ENCODE measurements at regions not wholly inside any gene's neighbourhood (a gene's known extent, or its start where the extent isn't known, plus 50 kb on each side); places are given as distances from the start of the nearest gene placed in this dataset.

GRCh38 chr20:22796469-22797077, 212.2 kb upstream of the FOXA2 start:
- H3K36me3 ChIP-seq = no peaks in the 10 kb centered on the region
- no peak overlapping the region for H3K4me3 ChIP-seq
- no peaks in the 10 kb centered on the region for H3K9me3 ChIP-seq
- H3K27me3 ChIP-seq = no peaks in the 10 kb centered on the region
- no peak for DNase-seq

GRCh38 chr20:22797103-22797502, 212.7 kb upstream of the FOXA2 start:
- no peak for DNase-seq
- no peak overlapping the region for H3K4me3 ChIP-seq

GRCh38 chr20:22799687-22800086, 215.3 kb upstream of the FOXA2 start:
- Histone ChIP-seq H3K27me3 (no peaks in the 10 kb centered on the region), H3K9me3 (no peaks in the 10 kb centered on the region), H3K36me3 (no peaks in the 10 kb centered on the region), H3K4me3 (no peak overlapping the region)
- DNase-seq = no peak

More at GRCh38 chr20:22797103-22797502, 212.7 kb upstream of the FOXA2 start:
- Histone ChIP-seq H3K9me3 (no peaks in the 10 kb centered on the region), H3K36me3 (no peaks in the 10 kb centered on the region), H3K27me3 (no peaks in the 10 kb centered on the region)

GRCh38 chr20:22800129-22800528, 215.8 kb upstream of the FOXA2 start:
- Histone ChIP-seq H3K36me3 (no peaks in the 10 kb centered on the region), H3K9me3 (no peaks in the 10 kb centered on the region), H3K27me3 (no peaks in the 10 kb centered on the region), H3K4me3 (no peak overlapping the region)
- DNase-seq = no peak

GRCh38 chr20:22801528-22801927, 217.2 kb upstream of the FOXA2 start:
- Histone ChIP-seq H3K36me3 (no peaks in the 10 kb centered on the region), H3K4me3 (no peak overlapping the region), H3K27me3 (no peaks in the 10 kb centered on the region), H3K9me3 (no peaks in the 10 kb centered on the region)
- DNase-seq = no peak

- H3K9me3 ChIP-seq = no peaks in the 10 kb centered on the region
- H3K4me3 ChIP-seq = no peak overlapping the region
- no peak for DNase-seq
- H3K27me3 ChIP-seq = no peaks in the 10 kb centered on the region
- no peaks in the 10 kb centered on the region for H3K36me3 ChIP-seq
Observed at GRCh38 chr20:22802296-22802695, 217.9 kb upstream of the FOXA2 start.

GRCh38 chr20:22805219-22805618, 220.8 kb upstream of the FOXA2 start:
- Histone ChIP-seq H3K36me3 (no peaks in the 10 kb centered on the region), H3K4me3 (no peak overlapping the region), H3K27me3 (no peaks in the 10 kb centered on the region), H3K9me3 (no peaks in the 10 kb centered on the region)
- peak; percentile 34 for DNase-seq

- Histone ChIP-seq H3K4me3 (no peak overlapping the region), H3K36me3 (no peaks in the 10 kb centered on the region), H3K27me3 (no peaks in the 10 kb centered on the region), H3K9me3 (no peaks in the 10 kb centered on the region)
- no peak for DNase-seq
Observed at GRCh38 chr20:22805996-22806395, 221.6 kb upstream of the FOXA2 start.

- no peak for DNase-seq
- no peaks in the 10 kb centered on the region for H3K27me3 ChIP-seq
- H3K4me3 ChIP-seq = no peak overlapping the region
- H3K9me3 ChIP-seq = no peaks in the 10 kb centered on the region
- no peaks in the 10 kb centered on the region for H3K36me3 ChIP-seq
Observed at GRCh38 chr20:22807045-22807444, 222.7 kb upstream of the FOXA2 start.

GRCh38 chr20:22807646-22808244, 223.4 kb upstream of the FOXA2 start:
- no peaks in the 10 kb centered on the region for H3K27me3 ChIP-seq
- DNase-seq = no peak
- H3K4me3 ChIP-seq = no peak overlapping the region
- no peaks in the 10 kb centered on the region for H3K36me3 ChIP-seq
- H3K9me3 ChIP-seq = no peaks in the 10 kb centered on the region

GRCh38 chr20:22808628-22809027, 224.3 kb upstream of the FOXA2 start:
- Histone ChIP-seq H3K27me3 (no peaks in the 10 kb centered on the region), H3K9me3 (no peaks in the 10 kb centered on the region), H3K36me3 (no peaks in the 10 kb centered on the region), H3K4me3 (no peak overlapping the region)
- no peak for DNase-seq

- no peaks in the 10 kb centered on the region for H3K36me3 ChIP-seq
- no peak for DNase-seq
- H3K4me3 ChIP-seq = no peak overlapping the region
- no peaks in the 10 kb centered on the region for H3K9me3 ChIP-seq
- H3K27me3 ChIP-seq = no peaks in the 10 kb centered on the region
Observed at GRCh38 chr20:22810030-22810429, 225.1 kb upstream of the SSTR4 start.

- H3K9me3 ChIP-seq = no peaks in the 10 kb centered on the region
- no peak for DNase-seq
- H3K27me3 ChIP-seq = no peaks in the 10 kb centered on the region
- no peaks in the 10 kb centered on the region for H3K36me3 ChIP-seq
- H3K4me3 ChIP-seq = no peak overlapping the region
Observed at GRCh38 chr20:22810626-22811569, 224.2 kb upstream of the SSTR4 start.

GRCh38 chr20:22814471-22815205, 220.5 kb upstream of the SSTR4 start:
- no peak for DNase-seq
- Histone ChIP-seq H3K36me3 (no peaks in the 10 kb centered on the region), H3K4me3 (no peak overlapping the region), H3K9me3 (no peaks in the 10 kb centered on the region), H3K27me3 (no peaks in the 10 kb centered on the region)

GRCh38 chr20:22815206-22815551, 219.9 kb upstream of the SSTR4 start:
- DNase-seq = no peak
- no peak overlapping the region for H3K4me3 ChIP-seq
- H3K36me3 ChIP-seq = no peaks in the 10 kb centered on the region
- no peaks in the 10 kb centered on the region for H3K9me3 ChIP-seq
- H3K27me3 ChIP-seq = no peaks in the 10 kb centered on the region

- no peaks in the 10 kb centered on the region for H3K9me3 ChIP-seq
- no peaks in the 10 kb centered on the region for H3K27me3 ChIP-seq
- no peak overlapping the region for H3K4me3 ChIP-seq
- peak; percentile 16 for DNase-seq
- no peaks in the 10 kb centered on the region for H3K36me3 ChIP-seq
Observed at GRCh38 chr20:22815603-22816315, 219.4 kb upstream of the SSTR4 start.
